ENCODE measurements at regions not wholly inside any gene's neighbourhood (a gene's known extent, or its start where the extent isn't known, plus 50 kb on each side); places are given as distances from the start of the nearest gene placed in this dataset.
"Not testable (repeated sequence)": the region's sequence is repeated elsewhere in the genome, so short reads cannot be mapped to it uniquely, and the experiment has no call there.

DNA sequence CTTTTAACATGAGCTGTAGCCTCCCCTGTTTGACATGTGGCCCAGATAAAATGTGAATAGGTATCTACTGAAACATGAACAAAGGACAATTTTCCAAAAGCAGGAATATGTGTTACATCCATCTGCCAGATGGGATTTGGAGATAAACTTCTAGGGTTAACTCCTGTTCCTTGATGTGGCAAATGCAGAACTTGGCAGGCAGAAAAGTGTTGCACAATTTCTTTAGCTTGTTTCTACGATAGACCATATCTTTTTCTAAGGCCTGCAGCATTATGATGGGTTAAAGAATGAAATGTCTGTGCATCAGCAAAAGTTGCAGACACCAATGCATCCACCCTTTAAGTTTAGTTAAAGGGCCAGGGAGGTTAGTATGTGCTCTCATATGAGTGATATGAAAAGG is 96.8 kb downstream of the CPXCR1 start:
- not testable (repeated sequence) for TF ChIP-seq CTCF (conservative IDR thresholded peaks at IDR 0.05 in 1 of 2, IDR thresholded peaks at IDR 0.05 in 1 of 2; ENCODE audit: extremely low read depth in 1 of 2, insufficient read depth in 1 of 2, low read depth in 1 of 2, low read length in 2 of 2); EZH2 (IDR thresholded peaks at IDR 0.05; ENCODE audit: borderline replicate concordance, low read length)

Data from mammary epithelial cell (primary cell).